Activated CD8-positive, alpha-beta memory T cell treated with anti-CD3 and anti-CD28 coated beads, Interleukin-2, amount 10 ng/mL, durations not matched to agents 7 days and 5 days (primary cell): ENCODE measurements at regions not wholly inside any gene's neighbourhood (a gene's known extent, or its start where the extent isn't known, plus 50 kb on each side); places are given as distances from the start of the nearest gene placed in this dataset.

Experiments
- ATAC-seq: fragments of 150-1000 bp; cut with Tn5 transposase; one replicate; pipeline ENCODE4 v1.10.0; 2021; ENCODE audit warnings: moderate library complexity
- CTCF ChIA-PET: fragments of 350-600 bp; sonication (Branson Sonifier 250); formaldehyde crosslinking; loops from one replicate; lab custom pipeline; 2021; ENCODE audit warnings: antibody characterized with exemption; lab: Charles Lee
- DNase-seq: peaks from one replicate; pipeline ENCODE4 v3.0.0-alpha.2; 2020
- H3K27ac Mint-ChIP-seq: one replicate; pipeline ENCODE4 v1.8.0; 2021; ENCODE audit warnings: mild to moderate bottlenecking, mixed read lengths
- H3K27me3 Mint-ChIP-seq: one replicate; pipeline ENCODE4 v1.8.0; 2021; ENCODE audit warnings: mixed read lengths
- H3K36me3 Mint-ChIP-seq: one replicate; pipeline ENCODE4 v1.8.0; 2021; ENCODE audit warnings: mild to moderate bottlenecking, mixed read lengths
- H3K4me1 Mint-ChIP-seq: one replicate; pipeline ENCODE4 v1.8.0; 2021; ENCODE audit warnings: mixed read lengths
- H3K4me3 Mint-ChIP-seq: one replicate; pipeline ENCODE4 v1.8.0; 2021; ENCODE audit warnings: mild to moderate bottlenecking, moderate library complexity, mixed read lengths
- H3K9me3 Mint-ChIP-seq: one replicate; pipeline ENCODE4 v1.8.0; 2022; ENCODE audit warnings: low read depth, mixed read lengths

GRCh38 chr12:91311081-91311480, 128.5 kb upstream of the DCN start:
- CTCF ChIA-PET = no interaction called here
- H3K4me3 Mint-ChIP-seq = no peak overlapping the region

GRCh38 chr12:91309450-91309849, 126.8 kb upstream of the DCN start:
- no peak for ATAC-seq
- CTCF ChIA-PET = no interaction called here
- no peak overlapping the region for H3K27ac Mint-ChIP-seq
- no peak for DNase-seq
- no peaks in the 10 kb centered on the region for H3K36me3 Mint-ChIP-seq
- no peaks in the 10 kb centered on the region for H3K4me1 Mint-ChIP-seq
- no peaks in the 10 kb centered on the region for H3K27me3 Mint-ChIP-seq
- no peak overlapping the region for H3K4me3 Mint-ChIP-seq
- H3K9me3 Mint-ChIP-seq = no peaks in the 10 kb centered on the region

More at GRCh38 chr12:91311081-91311480, 128.5 kb upstream of the DCN start:
- Mint-ChIP-seq H3K4me1 (no peaks in the 10 kb centered on the region), H3K27ac (no peak overlapping the region), H3K9me3 (no peaks in the 10 kb centered on the region), H3K36me3 (no peaks in the 10 kb centered on the region), H3K27me3 (no peaks in the 10 kb centered on the region)
- ATAC-seq (no peak), DNase-seq (no peak)

GRCh38 chr12:91307957-91308670, 125.5 kb upstream of the DCN start:
- H3K4me1 Mint-ChIP-seq = no peaks in the 10 kb centered on the region
- no peak overlapping the region for H3K27ac Mint-ChIP-seq
- no peak overlapping the region for H3K4me3 Mint-ChIP-seq
- CTCF ChIA-PET = interaction anchor here (0.5 kb wide), 1 partner anchor 54 kb away, joined by 3 read pairs; no protein-coding TSS in a partner anchor
- ATAC-seq (no peak), DNase-seq (no peak)
- H3K36me3 Mint-ChIP-seq = no peaks in the 10 kb centered on the region
- H3K9me3 Mint-ChIP-seq = no peaks in the 10 kb centered on the region
- peaks cover 3% of the 10 kb centered on the region for H3K27me3 Mint-ChIP-seq

GRCh38 chr12:91290354-91290753, 107.7 kb upstream of the DCN start:
- no peak for DNase-seq
- Mint-ChIP-seq H3K27me3 (no peaks in the 10 kb centered on the region), H3K4me3 (no peak overlapping the region), H3K27ac (no peak overlapping the region), H3K36me3 (no peaks in the 10 kb centered on the region), H3K4me1 (no peaks in the 10 kb centered on the region), H3K9me3 (no peaks in the 10 kb centered on the region)
- no peak for ATAC-seq
- CTCF ChIA-PET = no interaction called here

GRCh38 chr12:91289906-91290305, 107.3 kb upstream of the DCN start:
- Mint-ChIP-seq H3K27me3 (no peaks in the 10 kb centered on the region), H3K36me3 (no peaks in the 10 kb centered on the region), H3K4me1 (no peaks in the 10 kb centered on the region), H3K27ac (no peak overlapping the region), H3K4me3 (no peak overlapping the region), H3K9me3 (no peaks in the 10 kb centered on the region)
- CTCF ChIA-PET = no interaction called here
- ATAC-seq (no peak), DNase-seq (no peak)

GRCh38 chr12:91289072-91289471, 106.5 kb upstream of the DCN start:
- no peak for ATAC-seq
- CTCF ChIA-PET = no interaction called here
- Mint-ChIP-seq H3K36me3 (no peaks in the 10 kb centered on the region), H3K4me3 (no peak overlapping the region), H3K27ac (no peak overlapping the region), H3K9me3 (no peaks in the 10 kb centered on the region), H3K27me3 (no peaks in the 10 kb centered on the region), H3K4me1 (no peaks in the 10 kb centered on the region)
- no peak for DNase-seq

GRCh38 chr12:91287753-91288152, 105.1 kb upstream of the DCN start:
- H3K27ac Mint-ChIP-seq = no peak overlapping the region
- no peak for ATAC-seq
- H3K9me3 Mint-ChIP-seq = no peaks in the 10 kb centered on the region
- H3K4me1 Mint-ChIP-seq = no peaks in the 10 kb centered on the region
- H3K27me3 Mint-ChIP-seq = no peaks in the 10 kb centered on the region
- DNase-seq = no peak
- CTCF ChIA-PET = no interaction called here
- no peak overlapping the region for H3K4me3 Mint-ChIP-seq
- no peaks in the 10 kb centered on the region for H3K36me3 Mint-ChIP-seq

GRCh38 chr12:91278126-91278525, 95.5 kb upstream of the DCN start:
- Mint-ChIP-seq H3K9me3 (no peaks in the 10 kb centered on the region), H3K27me3 (no peaks in the 10 kb centered on the region), H3K4me1 (no peaks in the 10 kb centered on the region), H3K27ac (no peak overlapping the region), H3K4me3 (no peak overlapping the region), H3K36me3 (no peaks in the 10 kb centered on the region)
- no peak for ATAC-seq
- no peak for DNase-seq
- CTCF ChIA-PET = no interaction called here

- Mint-ChIP-seq H3K4me1 (no peaks in the 10 kb centered on the region), H3K27me3 (no peaks in the 10 kb centered on the region), H3K9me3 (no peaks in the 10 kb centered on the region), H3K4me3 (no peak overlapping the region), H3K27ac (no peak overlapping the region), H3K36me3 (no peaks in the 10 kb centered on the region)
- CTCF ChIA-PET = interaction anchor here (0.8 kb wide), 1 partner anchor 168 kb away, joined by 3 read pairs; no protein-coding TSS in a partner anchor
- no peak for ATAC-seq
- DNase-seq = no peak
These were observed 93.9 kb upstream of the DCN start for GRCh38 chr12:91276509-91276908.

- H3K9me3 Mint-ChIP-seq = no peaks in the 10 kb centered on the region
- ATAC-seq (no peak), DNase-seq (no peak)
- CTCF ChIA-PET = no interaction called here
- no peaks in the 10 kb centered on the region for H3K4me1 Mint-ChIP-seq
- no peaks in the 10 kb centered on the region for H3K36me3 Mint-ChIP-seq
- no peak overlapping the region for H3K27ac Mint-ChIP-seq
- no peaks in the 10 kb centered on the region for H3K27me3 Mint-ChIP-seq
- no peak overlapping the region for H3K4me3 Mint-ChIP-seq
These were observed 92.7 kb upstream of the DCN start for GRCh38 chr12:91275321-91275720.

GRCh38 chr12:91274916-91275315, 92.3 kb upstream of the DCN start:
- no peak overlapping the region for H3K4me3 Mint-ChIP-seq
- H3K27ac Mint-ChIP-seq = no peak overlapping the region
- CTCF ChIA-PET = no interaction called here
- H3K27me3 Mint-ChIP-seq = no peaks in the 10 kb centered on the region
- ATAC-seq = no peak
- no peaks in the 10 kb centered on the region for H3K4me1 Mint-ChIP-seq
- no peaks in the 10 kb centered on the region for H3K9me3 Mint-ChIP-seq
- no peaks in the 10 kb centered on the region for H3K36me3 Mint-ChIP-seq
- DNase-seq = no peak

GRCh38 chr12:91273560-91273959, 90.9 kb upstream of the DCN start:
- ATAC-seq (no peak), DNase-seq (no peak)
- no peaks in the 10 kb centered on the region for H3K27me3 Mint-ChIP-seq
- H3K9me3 Mint-ChIP-seq = no peaks in the 10 kb centered on the region
- CTCF ChIA-PET = no interaction called here
- no peaks in the 10 kb centered on the region for H3K4me1 Mint-ChIP-seq
- no peak overlapping the region for H3K27ac Mint-ChIP-seq
- H3K4me3 Mint-ChIP-seq = no peak overlapping the region
- H3K36me3 Mint-ChIP-seq = no peaks in the 10 kb centered on the region

- CTCF ChIA-PET = no interaction called here
These were observed 89.9 kb upstream of the DCN start for GRCh38 chr12:91272461-91273063.

GRCh38 chr12:91271185-91271584, 88.6 kb upstream of the DCN start:
- Mint-ChIP-seq H3K4me1 (no peaks in the 10 kb centered on the region), H3K4me3 (no peak overlapping the region), H3K9me3 (no peaks in the 10 kb centered on the region), H3K27ac (no peak overlapping the region), H3K27me3 (no peaks in the 10 kb centered on the region), H3K36me3 (no peaks in the 10 kb centered on the region)
- ATAC-seq = no peak
- CTCF ChIA-PET = no interaction called here
- no peak for DNase-seq

More at GRCh38 chr12:91272461-91273063, 89.9 kb upstream of the DCN start:
- H3K4me1 Mint-ChIP-seq = no peaks in the 10 kb centered on the region
- H3K9me3 Mint-ChIP-seq = no peaks in the 10 kb centered on the region
- no peak overlapping the region for H3K27ac Mint-ChIP-seq
- H3K36me3 Mint-ChIP-seq = no peaks in the 10 kb centered on the region
- no peak for DNase-seq
- H3K4me3 Mint-ChIP-seq = no peak overlapping the region
- no peak for ATAC-seq
- H3K27me3 Mint-ChIP-seq = no peaks in the 10 kb centered on the region
